GM23338 (cell line): ENCODE measurements at regions not wholly inside any gene's neighbourhood (a gene's known extent, or its start where the extent isn't known, plus 50 kb on each side); places are given as distances from the start of the nearest gene placed in this dataset.

Experiments
- ATAC-seq: fragments of 200-7000 bp; cut with Tn5 transposase; 3 replicates; pipeline ENCODE4 v1.9.1; 2020
- DNase-seq: peaks from one replicate; pipeline ENCODE4 v3.0.0-alpha.2; 2015; ENCODE audit warnings: low spot score
- H2AFZ ChIP-seq: fragments of 200-600 bp; sonication (generic); 2 replicates; pipeline ENCODE4 v1.8.0; 2016; ENCODE audit warnings: antibody characterized with exemption, mild to moderate bottlenecking, moderate library complexity
- H3F3A ChIP-seq: fragments of 200-600 bp; sonication (generic); replicated peaks from 2 replicates; pipeline ENCODE4 v1.8.0; 2017; ENCODE audit warnings: antibody characterized with exemption, mixed run types, low read depth
- H3K27ac ChIP-seq: fragments of 200-600 bp; sonication (generic); 2 replicates; pipeline ENCODE4 v1.6.1; 2016; ENCODE audit warnings: low read depth
- H3K27me3 ChIP-seq: fragments of 200-600 bp; sonication (generic); 2 replicates; pipeline ENCODE4 v1.8.0; 2016; ENCODE audit warnings: mild to moderate bottlenecking, mixed run types, moderate library complexity; ENCODE audit not compliant: insufficient read depth
- H3K36me3 ChIP-seq: fragments of 200-600 bp; sonication (generic); 2 replicates; pipeline ENCODE4 v1.8.0; 2016; ENCODE audit warnings: mild to moderate bottlenecking; ENCODE audit not compliant: insufficient read depth
- H3K4me1 ChIP-seq: fragments of 200-600 bp; sonication (generic); 2 replicates; pipeline ENCODE4 v1.8.0; 2016; ENCODE audit warnings: mild to moderate bottlenecking, moderate library complexity; ENCODE audit not compliant: insufficient read depth
- H3K4me2 ChIP-seq: fragments of 200-600 bp; sonication (generic); 2 replicates; pipeline ENCODE4 v1.7.1; 2017; ENCODE audit warnings: mixed run types
- H3K4me3 ChIP-seq: fragments of 200-600 bp; sonication (generic); 2 replicates; pipeline ENCODE4 v1.6.1; 2016; ENCODE audit warnings: mixed run types
- H3K79me2 ChIP-seq: fragments of 200-600 bp; sonication (generic); replicated peaks from 2 replicates; pipeline ENCODE4 v1.8.0; 2017; ENCODE audit warnings: mild to moderate bottlenecking; ENCODE audit not compliant: insufficient read depth
- H3K9me2 ChIP-seq: fragments of 200-600 bp; sonication (generic); 2 replicates; pipeline ENCODE4 v1.8.0; 2017; ENCODE audit not compliant: insufficient read depth
- H4K20me1 ChIP-seq: fragments of 200-600 bp; sonication (generic); replicated peaks from 2 replicates; pipeline ENCODE4 v1.8.0; 2017; ENCODE audit warnings: mild to moderate bottlenecking; ENCODE audit not compliant: insufficient read depth
- H3K27ac Mint-ChIP-seq: 2 replicates; pipeline ENCODE4 v1.8.0; 2020; ENCODE audit warnings: inconsistent platforms, mild to moderate bottlenecking, moderate library complexity, mixed read lengths
- H3K27me3 Mint-ChIP-seq: 3 replicates; pipeline ENCODE4 v1.8.0; 2022; ENCODE audit warnings: low read depth, mild to moderate bottlenecking, moderate library complexity, mixed read lengths, inconsistent platforms; ENCODE audit not compliant: insufficient read depth, poor library complexity
- H3K36me3 Mint-ChIP-seq: 3 replicates; pipeline ENCODE4 v1.8.0; 2021; ENCODE audit warnings: low read depth, mild to moderate bottlenecking, inconsistent platforms, moderate library complexity, mixed read lengths
- H3K4me1 Mint-ChIP-seq: 3 replicates; pipeline ENCODE4 v1.8.0; 2020; ENCODE audit warnings: mild to moderate bottlenecking, inconsistent platforms, mixed read lengths
- H3K4me3 Mint-ChIP-seq: 3 replicates; pipeline ENCODE4 v1.8.0; 2021; ENCODE audit warnings: moderate library complexity, mild to moderate bottlenecking, inconsistent platforms, mixed read lengths
- H3K9me3 Mint-ChIP-seq: 3 replicates; pipeline ENCODE4 v1.8.0; 2020; ENCODE audit warnings: moderate library complexity, mild to moderate bottlenecking, inconsistent platforms, mixed read lengths
- CREB1 ChIP-seq: fragments of 250-450 bp; sonication (Bioruptor Pico); IDR thresholded peaks from 2 replicates; pipeline ENCODE4 v1.5.0; 2020; ENCODE audit warnings: low read depth, mild to moderate bottlenecking, moderate library complexity
- CTCF ChIP-seq, 2 experiments: fragments of 200-600 bp in 1 of 2; sonication (generic) in 1 of 2; conservative IDR thresholded peaks; 2 replicates each; pipeline versions ENCODE4 v1.5.1 to v1.6.1; 2016 to 2017; ENCODE audit warnings: antibody characterized with exemption in 2 of 2, low read depth in 2 of 2, mild to moderate bottlenecking in 2 of 2, moderate library complexity in 1 of 2
- EZH2 ChIP-seq: fragments of 200-600 bp; sonication (generic); IDR thresholded peaks from one replicate; pipeline ENCODE4 v1.8.0; 2017; ENCODE audit warnings: antibody characterized with exemption, mild to moderate bottlenecking, low read depth; ENCODE audit not compliant: unreplicated experiment
- EZH2phosphoT487 ChIP-seq: fragments of 200-600 bp; sonication (generic); IDR thresholded peaks from one replicate; pipeline ENCODE4 v1.8.1; 2018; ENCODE audit warnings: antibody characterized with exemption; ENCODE audit not compliant: unreplicated experiment
- JUNB ChIP-seq: IDR thresholded peaks from one replicate; pipeline ENCODE4 v1.6.1; 2016; ENCODE audit warnings: antibody characterized with exemption; ENCODE audit not compliant: unreplicated experiment
- NANOG ChIP-seq: IDR thresholded peaks from 2 replicates; pipeline ENCODE4 v1.6.1; 2016; ENCODE audit warnings: antibody characterized with exemption, borderline replicate concordance
- REST ChIP-seq: IDR thresholded peaks from one replicate; pipeline ENCODE4 v1.6.1; 2018; ENCODE audit warnings: antibody characterized with exemption; ENCODE audit not compliant: unreplicated experiment
- ZNF114 ChIP-seq: fragments of 250-450 bp; sonication (Bioruptor Pico); IDR thresholded peaks from 2 replicates; pipeline ENCODE4 v1.5.0; 2020; ENCODE audit warnings: mild to moderate bottlenecking, moderate library complexity
- ZNF331 ChIP-seq: fragments of 250-450 bp; sonication (Bioruptor Pico); IDR thresholded peaks from 2 replicates; pipeline ENCODE4 v1.5.0; 2020; ENCODE audit warnings: low read depth, mild to moderate bottlenecking, moderate library complexity
- ZNF462 ChIP-seq: fragments of 250-450 bp; sonication (Bioruptor Pico); IDR thresholded peaks from 2 replicates; pipeline ENCODE4 v1.5.0; 2020; ENCODE audit warnings: mild to moderate bottlenecking, moderate library complexity

- no peak overlapping the region for H3K4me3 ChIP-seq
- Mint-ChIP-seq H3K9me3 (no peaks in the 10 kb centered on the region), H3K36me3 (no peaks in the 10 kb centered on the region), H3K27ac (no peak overlapping the region), H3K4me3 (no peak overlapping the region), H3K4me1 (no peaks in the 10 kb centered on the region), H3K27me3 (peaks cover 4% of the 10 kb centered on the region)
- ATAC-seq (no peak), DNase-seq (no peak)
- TF ChIP-seq EZH2phosphoT487 (no peak), NANOG (no peak), REST (no peak), ZNF462 (CRISPR knock-in tag) (no peak), ZNF331 (CRISPR knock-in tag) (no peak), CREB1 (no peak), JUNB (no peak), EZH2 (no peak), ZNF114 (CRISPR knock-in tag) (no peak), CTCF (conservative IDR thresholded peaks at IDR 0.05; ENCODE audit: low read depth in 2 of 2) (no peak)
- no peak overlapping the region for H3K27ac ChIP-seq
- H3K27me3 ChIP-seq, result no peaks in the 10 kb centered on the region
- H2AFZ ChIP-seq, result no peak overlapping the region
- H3K9me2 ChIP-seq, result no peaks in the 10 kb centered on the region
- no peaks in the 10 kb centered on the region for H3K4me1 ChIP-seq
- H3K36me3 ChIP-seq, result no peaks in the 10 kb centered on the region
- H3F3A ChIP-seq, result no peaks in the 10 kb centered on the region
- H4K20me1 ChIP-seq, result no peaks in the 10 kb centered on the region
- no peak overlapping the region for H3K4me2 ChIP-seq
- H3K79me2 ChIP-seq, result no peaks in the 10 kb centered on the region
Measured at GRCh38 chr3:177982034-177982433, 554.2 kb upstream of the KCNMB2 start.
